Lower leg skin (tissue), 3 donors: ENCODE measurements at regions not wholly inside any gene's neighbourhood (a gene's known extent, or its start where the extent isn't known, plus 50 kb on each side); places are given as distances from the start of the nearest gene placed in this dataset.

Source experiments
- POLR2A ChIP-seq, 2 donors: fragments of 450-650 bp; IDR thresholded peaks; one replicate each; pipeline ENCODE4 v1.6.1; 2016 to 2017; ENCODE audit warnings: antibody characterized with exemption in 2 of 2, mild to moderate bottlenecking in 1 of 2, moderate library complexity in 1 of 2
- TF ChIP-seq, protein P1 (sequence below), 3 donors: fragments of 450-650 bp; IDR thresholded peaks; one replicate each; pipeline ENCODE4 v1.5.1; 2016; ENCODE audit warnings: antibody characterized with exemption in 3 of 3, mild to moderate bottlenecking in 3 of 3, moderate library complexity in 2 of 3

DNA sequence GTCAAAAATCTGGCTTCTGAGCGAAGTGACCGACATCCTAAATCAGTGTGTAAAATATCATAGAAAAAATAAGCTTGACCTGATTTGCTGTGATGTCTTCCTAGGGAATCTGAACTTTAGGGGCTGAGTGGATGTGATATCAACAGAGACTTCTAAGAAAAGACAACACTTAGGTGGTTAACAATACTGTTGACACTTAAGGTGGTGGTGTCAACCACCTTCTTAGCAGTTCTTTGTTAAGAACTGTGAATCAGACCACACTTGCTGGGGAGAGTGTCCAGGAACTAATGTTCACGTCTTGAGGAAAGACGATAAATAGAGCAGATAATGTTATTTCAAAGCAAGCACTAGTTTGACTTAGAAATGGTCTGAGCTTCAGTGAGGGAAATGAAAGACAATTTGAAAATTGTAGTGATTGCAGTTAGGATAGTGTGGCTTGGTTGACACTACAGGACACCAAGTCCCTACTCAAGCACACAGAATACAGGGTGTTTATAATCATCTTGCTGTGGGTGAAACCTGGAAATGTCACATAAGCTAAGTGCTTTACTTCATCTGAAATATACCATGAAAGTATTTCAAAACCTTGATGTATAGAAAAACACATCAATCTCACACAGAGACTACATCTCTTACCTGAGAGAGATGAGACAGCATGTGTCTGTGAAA lies 1936.5 kb downstream of the PCDH9 start:
- TF ChIP-seq, protein P1, sequence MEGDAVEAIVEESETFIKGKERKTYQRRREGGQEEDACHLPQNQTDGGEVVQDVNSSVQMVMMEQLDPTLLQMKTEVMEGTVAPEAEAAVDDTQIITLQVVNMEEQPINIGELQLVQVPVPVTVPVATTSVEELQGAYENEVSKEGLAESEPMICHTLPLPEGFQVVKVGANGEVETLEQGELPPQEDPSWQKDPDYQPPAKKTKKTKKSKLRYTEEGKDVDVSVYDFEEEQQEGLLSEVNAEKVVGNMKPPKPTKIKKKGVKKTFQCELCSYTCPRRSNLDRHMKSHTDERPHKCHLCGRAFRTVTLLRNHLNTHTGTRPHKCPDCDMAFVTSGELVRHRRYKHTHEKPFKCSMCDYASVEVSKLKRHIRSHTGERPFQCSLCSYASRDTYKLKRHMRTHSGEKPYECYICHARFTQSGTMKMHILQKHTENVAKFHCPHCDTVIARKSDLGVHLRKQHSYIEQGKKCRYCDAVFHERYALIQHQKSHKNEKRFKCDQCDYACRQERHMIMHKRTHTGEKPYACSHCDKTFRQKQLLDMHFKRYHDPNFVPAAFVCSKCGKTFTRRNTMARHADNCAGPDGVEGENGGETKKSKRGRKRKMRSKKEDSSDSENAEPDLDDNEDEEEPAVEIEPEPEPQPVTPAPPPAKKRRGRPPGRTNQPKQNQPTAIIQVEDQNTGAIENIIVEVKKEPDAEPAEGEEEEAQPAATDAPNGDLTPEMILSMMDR (IDR thresholded peaks at IDR 0.05) = no peak
- no peak for TF ChIP-seq POLR2A (IDR thresholded peaks at IDR 0.05)
